ENCODE measurements at regions not wholly inside any gene's neighbourhood (a gene's known extent, or its start where the extent isn't known, plus 50 kb on each side); places are given as distances from the start of the nearest gene placed in this dataset.

DNA sequence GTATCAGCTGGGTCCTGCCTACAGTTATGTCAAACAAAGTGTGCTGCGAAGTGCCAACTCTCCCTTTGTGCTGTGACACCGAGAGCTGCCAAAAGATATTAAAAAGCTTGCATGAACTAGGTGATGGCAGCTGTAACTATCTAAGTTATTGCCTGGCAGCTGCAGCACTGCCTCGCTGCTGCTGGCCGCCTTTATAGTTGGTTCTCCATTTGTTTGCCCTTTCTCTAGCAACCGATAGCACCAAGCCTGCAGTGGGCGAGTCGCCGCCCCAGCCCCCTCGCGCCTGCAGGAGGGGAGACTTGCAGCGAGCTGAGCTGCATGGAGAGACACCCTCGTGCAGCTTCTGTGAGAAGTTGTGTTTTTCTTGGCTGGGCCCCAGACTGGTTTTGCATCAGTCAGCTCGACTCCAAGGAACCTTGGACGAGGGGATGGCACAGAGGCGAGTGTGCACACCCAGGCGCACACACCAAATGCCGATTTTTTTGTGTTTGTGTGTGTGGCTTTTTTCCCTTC is 330.6 kb downstream of the RPS6KC1 start:
- TF ChIP-seq, protein P1, sequence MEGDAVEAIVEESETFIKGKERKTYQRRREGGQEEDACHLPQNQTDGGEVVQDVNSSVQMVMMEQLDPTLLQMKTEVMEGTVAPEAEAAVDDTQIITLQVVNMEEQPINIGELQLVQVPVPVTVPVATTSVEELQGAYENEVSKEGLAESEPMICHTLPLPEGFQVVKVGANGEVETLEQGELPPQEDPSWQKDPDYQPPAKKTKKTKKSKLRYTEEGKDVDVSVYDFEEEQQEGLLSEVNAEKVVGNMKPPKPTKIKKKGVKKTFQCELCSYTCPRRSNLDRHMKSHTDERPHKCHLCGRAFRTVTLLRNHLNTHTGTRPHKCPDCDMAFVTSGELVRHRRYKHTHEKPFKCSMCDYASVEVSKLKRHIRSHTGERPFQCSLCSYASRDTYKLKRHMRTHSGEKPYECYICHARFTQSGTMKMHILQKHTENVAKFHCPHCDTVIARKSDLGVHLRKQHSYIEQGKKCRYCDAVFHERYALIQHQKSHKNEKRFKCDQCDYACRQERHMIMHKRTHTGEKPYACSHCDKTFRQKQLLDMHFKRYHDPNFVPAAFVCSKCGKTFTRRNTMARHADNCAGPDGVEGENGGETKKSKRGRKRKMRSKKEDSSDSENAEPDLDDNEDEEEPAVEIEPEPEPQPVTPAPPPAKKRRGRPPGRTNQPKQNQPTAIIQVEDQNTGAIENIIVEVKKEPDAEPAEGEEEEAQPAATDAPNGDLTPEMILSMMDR (IDR thresholded peaks at IDR 0.05 in 4 of 5, conservative IDR thresholded peaks at IDR 0.05 in 1 of 5) = no peak
- no peak for TF ChIP-seq POLR2A (IDR thresholded peaks at IDR 0.05)
